KOPT-K1 (cell line): ENCODE measurements at regions not wholly inside any gene's neighbourhood (a gene's known extent, or its start where the extent isn't known, plus 50 kb on each side); places are given as distances from the start of the nearest gene placed in this dataset.
A peak's percentile ranks its signal among the peaks of the same experiment; 100 is the strongest.
"Not testable (repeated sequence)": the region's sequence is repeated elsewhere in the genome, so short reads cannot be mapped to it uniquely, and the experiment has no call there.

Source experiments
- H3K27ac ChIP-seq: fragments of 200-600 bp; sonication (generic); 2 replicates; pipeline ENCODE4 v1.5.1; 2016; ENCODE audit warnings: antibody characterized with exemption, mild to moderate bottlenecking, low read depth, low read length; ENCODE audit not compliant: poor library complexity, severe bottlenecking
- H3K36me3 ChIP-seq: fragments of 200-600 bp; sonication (generic); 2 replicates; pipeline ENCODE4 v1.5.1; 2017; ENCODE audit warnings: antibody characterized with exemption, mild to moderate bottlenecking, low read length, moderate library complexity; ENCODE audit not compliant: insufficient read depth
- H3K9me3 ChIP-seq: fragments of 200-600 bp; sonication (generic); 2 replicates; pipeline ENCODE4 v1.5.1; 2017; ENCODE audit warnings: antibody characterized with exemption, low read length, mild to moderate bottlenecking; ENCODE audit not compliant: insufficient read depth, poor library complexity, severe bottlenecking

DNA sequence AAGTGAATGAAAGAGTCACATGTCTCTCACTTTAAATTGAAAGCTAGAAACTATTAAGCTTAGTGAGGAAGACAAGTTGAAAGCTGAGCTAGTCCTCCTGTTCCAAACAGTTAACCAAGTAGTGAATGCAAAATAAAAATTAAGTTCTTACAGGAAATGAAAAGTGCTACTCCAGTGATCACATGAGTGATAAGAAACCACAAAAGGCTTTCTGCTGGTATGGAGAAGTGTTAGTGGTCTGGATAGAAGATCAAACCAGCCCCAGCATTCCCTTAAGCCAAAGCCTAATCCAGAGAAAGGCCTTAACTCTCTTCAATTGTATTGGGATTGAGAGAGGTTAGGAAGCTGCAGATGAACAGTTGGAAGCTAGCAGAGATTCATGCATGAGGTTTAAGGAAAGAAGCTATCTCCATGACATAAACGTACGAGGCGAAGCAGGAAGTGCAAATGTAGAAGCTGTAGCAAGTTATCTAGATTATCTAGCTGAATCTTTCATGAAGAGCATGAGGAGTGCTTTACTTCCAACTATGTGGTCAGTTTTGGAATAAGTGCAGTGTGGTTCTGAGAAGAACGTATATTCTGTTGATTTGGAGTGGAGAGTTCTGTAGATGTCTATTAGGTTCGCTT, 261.6 kb downstream of the MDFIC start:
- H3K9me3 ChIP-seq = peaks cover 6% of the 10 kb centered on the region
- H3K36me3 ChIP-seq = no peaks in the 10 kb centered on the region
- peak overlapping the region; percentile 46 for H3K27ac ChIP-seq

- no peak overlapping the region for H3K27ac ChIP-seq
- no peaks in the 10 kb centered on the region for H3K36me3 ChIP-seq
- peaks cover 5% of the 10 kb centered on the region for H3K9me3 ChIP-seq
Measured at GRCh38 chr7:115178835-115179234, 256.9 kb downstream of the MDFIC start.

DNA sequence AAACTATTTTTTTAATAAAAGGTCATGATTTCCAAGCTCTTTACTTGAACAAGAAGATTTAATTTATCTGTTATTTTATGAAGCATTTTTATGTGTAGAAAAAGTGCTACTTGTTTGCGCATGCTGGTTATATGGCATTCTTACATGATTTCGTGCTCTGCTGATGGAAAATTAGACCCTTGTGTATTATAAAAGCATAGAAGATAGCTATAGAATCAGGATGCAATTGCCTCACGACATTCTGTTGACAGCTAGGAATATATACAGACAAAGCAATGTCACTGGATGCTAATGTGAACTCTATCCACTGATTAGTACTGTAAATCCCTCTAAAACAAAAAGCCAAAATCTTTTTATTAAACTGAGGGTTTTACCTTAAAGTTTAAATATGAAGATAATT, 255.9 kb downstream of the MDFIC start:
- Histone ChIP-seq H3K9me3 (peaks cover 10% of the 10 kb centered on the region), H3K36me3 (no peaks in the 10 kb centered on the region), H3K27ac (no peak overlapping the region)

GRCh38 chr7:115177103-115177502, 255.2 kb downstream of the MDFIC start:
- Histone ChIP-seq H3K36me3 (no peaks in the 10 kb centered on the region), H3K9me3 (peaks cover 10% of the 10 kb centered on the region), H3K27ac (no peak overlapping the region)

DNA sequence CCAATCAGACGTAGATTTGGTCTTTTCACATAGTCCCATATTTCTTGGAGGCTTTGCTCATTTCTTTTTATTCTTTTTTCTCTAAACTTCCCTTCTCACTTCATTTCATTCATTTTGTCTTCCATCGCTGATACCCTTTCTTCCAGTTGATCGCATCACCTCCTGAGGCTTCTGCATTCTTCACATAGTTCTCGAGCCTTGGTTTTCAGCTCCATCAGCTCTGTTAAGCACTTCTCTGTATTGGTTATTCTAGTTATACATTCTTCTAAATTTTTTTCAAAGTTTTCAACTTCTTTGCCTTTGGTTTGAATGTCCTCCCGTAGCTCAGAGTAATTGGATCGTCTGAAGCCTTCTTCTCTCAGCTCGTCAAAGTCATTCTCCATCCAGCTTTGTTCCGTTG, 250.5 kb downstream of the MDFIC start:
- peaks cover 12% of the 10 kb centered on the region for H3K9me3 ChIP-seq
- H3K27ac ChIP-seq, H3K36me3 ChIP-seq: not testable (repeated sequence)

DNA sequence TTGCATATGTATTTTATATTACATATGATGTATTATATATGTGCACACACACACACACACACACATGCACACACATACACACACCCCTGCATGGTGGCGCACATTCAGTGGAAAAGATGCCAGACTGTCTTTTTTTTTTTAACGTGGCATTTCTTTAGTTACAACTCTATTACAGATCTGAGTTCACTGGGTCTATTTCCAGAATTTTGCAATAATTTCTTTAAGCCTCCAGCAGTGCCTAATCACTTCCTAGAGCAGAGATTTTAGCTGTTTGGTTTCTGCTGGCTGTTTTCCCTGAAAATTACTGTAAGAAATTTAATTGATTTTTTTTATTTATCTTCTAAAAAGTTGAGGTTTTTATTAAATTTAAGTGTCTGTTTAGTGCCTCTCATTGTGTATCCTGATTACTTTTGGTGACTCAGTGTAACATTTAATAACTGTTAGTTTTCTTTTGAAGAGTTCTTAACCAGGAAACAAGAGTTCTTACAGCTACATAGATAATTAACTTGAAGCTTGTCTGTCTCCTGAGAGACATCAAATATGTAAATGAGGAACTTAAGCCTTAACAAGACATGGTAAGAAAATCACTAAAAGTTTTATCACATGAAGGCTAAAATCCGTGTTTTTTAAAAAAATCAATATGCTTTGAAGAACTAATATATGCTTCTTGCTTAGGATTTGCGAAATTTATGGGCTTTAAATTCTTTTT, 232.0 kb downstream of the MDFIC start:
- H3K27ac ChIP-seq = no peak overlapping the region
- H3K9me3 ChIP-seq = peaks cover 1% of the 10 kb centered on the region
- no peaks in the 10 kb centered on the region for H3K36me3 ChIP-seq

GRCh38 chr7:115153176-115153575, 231.3 kb downstream of the MDFIC start:
- Histone ChIP-seq H3K27ac (no peak overlapping the region), H3K9me3 (peaks cover 4% of the 10 kb centered on the region), H3K36me3 (no peaks in the 10 kb centered on the region)

GRCh38 chr7:115146148-115146547, 224.3 kb downstream of the MDFIC start:
- no peaks in the 10 kb centered on the region for H3K36me3 ChIP-seq
- H3K27ac ChIP-seq = no peak overlapping the region

GRCh38 chr7:115145512-115145911, 223.6 kb downstream of the MDFIC start:
- Histone ChIP-seq H3K9me3 (peaks cover 13% of the 10 kb centered on the region), H3K27ac (no peak overlapping the region), H3K36me3 (no peaks in the 10 kb centered on the region)

More at GRCh38 chr7:115146148-115146547, 224.3 kb downstream of the MDFIC start:
- peaks cover 7% of the 10 kb centered on the region for H3K9me3 ChIP-seq

DNA sequence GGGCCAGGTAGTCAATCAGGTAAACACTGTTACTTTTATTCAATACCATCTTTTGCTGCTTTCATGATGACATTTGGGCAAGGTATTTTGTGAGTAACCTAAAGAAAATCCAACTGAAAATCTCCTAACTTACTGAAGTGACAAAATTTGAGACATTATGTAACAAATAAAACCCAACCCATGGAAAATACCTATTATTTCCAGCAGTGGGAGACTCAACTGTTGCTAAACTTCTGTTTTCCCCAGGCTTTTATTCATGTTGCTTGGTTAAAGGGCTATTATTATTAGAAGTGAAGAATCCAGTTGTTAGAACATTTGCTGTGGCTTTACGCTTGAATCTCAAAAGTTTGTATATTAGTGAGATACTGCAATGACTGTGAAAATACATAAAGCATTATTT, 215.9 kb downstream of the MDFIC start:
- Histone ChIP-seq H3K36me3 (no peaks in the 10 kb centered on the region), H3K9me3 (peaks cover 17% of the 10 kb centered on the region), H3K27ac (no peak overlapping the region)

DNA sequence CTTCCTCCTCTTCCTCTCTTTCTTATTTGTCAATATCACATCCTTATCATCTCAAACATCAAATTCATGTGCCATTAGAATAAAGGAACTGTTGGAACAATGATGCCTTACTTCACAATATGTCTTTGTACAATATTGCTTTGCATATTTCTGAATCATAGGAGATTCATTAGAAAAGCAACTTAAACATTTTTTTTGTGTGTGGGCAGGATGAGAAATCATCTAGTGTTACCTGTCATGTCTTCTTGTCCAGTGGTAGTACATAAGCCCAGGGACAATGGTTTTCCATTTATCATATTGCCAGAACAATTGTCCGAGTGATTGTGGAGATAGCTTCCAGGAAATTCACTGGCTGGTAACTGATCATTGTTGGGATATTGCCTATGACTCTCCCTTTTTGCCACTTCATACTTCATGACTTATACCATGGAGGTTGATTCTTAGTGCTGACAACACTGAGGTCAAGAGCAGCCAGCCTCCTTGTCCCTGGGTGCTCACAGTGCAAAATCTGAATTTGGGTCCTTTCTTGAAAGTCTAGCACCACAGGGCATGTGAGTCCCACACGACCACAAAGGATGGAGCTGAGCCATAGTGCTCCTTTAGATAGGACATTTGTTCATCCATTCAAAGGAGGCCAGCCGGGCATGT, 215.0 kb downstream of the MDFIC start:
- peak overlapping the region; percentile 29 for H3K27ac ChIP-seq

GRCh38 chr7:115135769-115136410, 214.0 kb downstream of the MDFIC start:
- peak overlapping the region; percentile 29 for H3K27ac ChIP-seq
- H3K9me3 ChIP-seq = peaks cover 19% of the 10 kb centered on the region
- H3K36me3 ChIP-seq = no peaks in the 10 kb centered on the region

More for the DNA sequence above, 215.0 kb downstream of the MDFIC start:
- Histone ChIP-seq H3K36me3 (no peaks in the 10 kb centered on the region), H3K9me3 (peaks cover 25% of the 10 kb centered on the region)

GRCh38 chr7:115135146-115135545, 213.3 kb downstream of the MDFIC start:
- Histone ChIP-seq H3K36me3 (no peaks in the 10 kb centered on the region), H3K27ac (no peak overlapping the region), H3K9me3 (peaks cover 16% of the 10 kb centered on the region)

DNA sequence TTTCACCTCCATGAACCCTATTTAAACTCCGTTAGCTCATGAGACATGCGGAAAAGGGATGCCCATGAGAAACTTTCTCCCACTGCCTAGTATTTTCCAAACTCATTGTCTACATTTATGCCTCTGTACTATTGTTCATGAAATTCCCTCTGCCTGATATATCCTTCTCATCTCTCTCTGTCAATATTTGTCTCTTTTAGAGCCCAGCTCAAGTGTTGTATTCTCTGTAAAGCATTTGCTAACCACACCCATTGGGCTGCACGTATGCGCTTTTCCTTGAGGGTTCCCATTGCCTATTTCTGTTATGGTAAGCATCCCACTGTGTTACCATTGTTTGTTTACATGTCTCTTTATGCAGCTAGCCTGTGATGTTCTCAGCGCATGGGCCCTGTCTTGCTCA, 211.4 kb downstream of the MDFIC start:
- H3K9me3 ChIP-seq = peaks cover 16% of the 10 kb centered on the region
- no peaks in the 10 kb centered on the region for H3K36me3 ChIP-seq
- H3K27ac ChIP-seq = no peak overlapping the region

DNA sequence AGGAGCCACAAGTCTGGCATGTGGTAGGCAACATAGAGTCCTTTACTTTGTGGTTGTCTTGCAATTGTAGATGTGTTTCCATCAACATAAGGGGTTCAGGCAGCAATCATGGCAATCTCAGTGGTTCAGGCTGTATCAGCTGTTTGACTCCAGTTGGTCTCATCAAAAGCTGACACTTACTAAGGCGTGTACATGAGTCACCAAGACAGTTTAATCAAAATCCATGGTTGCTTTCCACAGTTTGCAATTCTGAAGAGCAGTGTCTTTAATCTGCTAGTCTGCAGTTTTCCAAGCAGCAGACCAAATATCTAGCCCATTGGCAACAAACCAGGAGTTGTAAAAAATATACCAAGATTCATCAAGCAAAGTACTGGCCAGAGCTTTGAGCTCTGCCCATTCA, 210.2 kb downstream of the MDFIC start:
- Histone ChIP-seq H3K36me3 (no peaks in the 10 kb centered on the region), H3K9me3 (peaks cover 16% of the 10 kb centered on the region), H3K27ac (no peak overlapping the region)
